Karpas-422 (cell line): ENCODE measurements at regions not wholly inside any gene's neighbourhood (a gene's known extent, or its start where the extent isn't known, plus 50 kb on each side); places are given as distances from the start of the nearest gene placed in this dataset.

ENCODE experiments used
- DNase-seq: peaks from one replicate; pipeline ENCODE4 v3.0.0-alpha.2; 2015
- H2AFZ ChIP-seq: fragments of 200-600 bp; sonication (generic); 2 replicates; pipeline ENCODE4 v1.6.1; 2014; ENCODE audit warnings: antibody characterized with exemption, low read length, mixed read lengths
- H3K27ac ChIP-seq: fragments of 200-600 bp; sonication (generic); 2 replicates; pipeline ENCODE4 v1.5.1; 2014; ENCODE audit warnings: mild to moderate bottlenecking, low read length, moderate library complexity
- H3K27me3 ChIP-seq: fragments of 200-600 bp; sonication (generic); 2 replicates; pipeline ENCODE4 v1.6.1; 2014; ENCODE audit warnings: low read length, mixed read lengths
- H3K36me3 ChIP-seq: fragments of 200-600 bp; sonication (generic); 2 replicates; pipeline ENCODE4 v1.6.1; 2014; ENCODE audit warnings: low read length, mixed read lengths; ENCODE audit not compliant: insufficient read depth
- H3K4me1 ChIP-seq: fragments of 200-600 bp; sonication (generic); 2 replicates; pipeline ENCODE4 v1.6.1; 2014; ENCODE audit warnings: mild to moderate bottlenecking, low read length, mixed read lengths
- H3K4me2 ChIP-seq: fragments of 200-600 bp; sonication (generic); 2 replicates; pipeline ENCODE4 v1.6.1; 2014; ENCODE audit warnings: low read length, low read depth, mild to moderate bottlenecking; ENCODE audit not compliant: poor library complexity, severe bottlenecking
- H3K4me3 ChIP-seq: fragments of 200-600 bp; sonication (generic); 2 replicates; pipeline ENCODE4 v1.5.1; 2014; ENCODE audit warnings: mild to moderate bottlenecking, antibody characterized with exemption, low read length, mixed read lengths
- H3K79me2 ChIP-seq: fragments of 200-600 bp; sonication (generic); 2 replicates; pipeline ENCODE4 v1.6.1; 2014; ENCODE audit warnings: mild to moderate bottlenecking, low read length, mixed read lengths
- H3K9ac ChIP-seq: fragments of 200-600 bp; sonication (generic); 2 replicates; pipeline ENCODE4 v1.6.0; 2014; ENCODE audit warnings: low read length
- H3K9me2 ChIP-seq: fragments of 200-600 bp; sonication (generic), shearing (Covaris generic); replicated peaks from 2 replicates; pipeline ENCODE4 v1.6.0; 2014; ENCODE audit warnings: mild to moderate bottlenecking, low read length, moderate library complexity; ENCODE audit not compliant: insufficient read depth
- H3K9me3 ChIP-seq: fragments of 300-700, 200-600 bp; sonication (generic); 2 replicates; pipeline ENCODE4 v1.6.1; 2014; ENCODE audit warnings: low read length, mixed read lengths
- H4K20me1 ChIP-seq: fragments of 200-600 bp; sonication (generic); 2 replicates; pipeline ENCODE4 v1.6.1; 2014; ENCODE audit warnings: mild to moderate bottlenecking, antibody characterized with exemption, low read length, low read depth; ENCODE audit not compliant: insufficient read depth

GRCh38 chr1:102365071-102365470 is 368.3 kb upstream of the OLFM3 start:
- no peak overlapping the region for H3K4me3 ChIP-seq
- H2AFZ ChIP-seq = no peak overlapping the region
- H3K9me2 ChIP-seq = no peaks in the 10 kb centered on the region
- H3K4me1 ChIP-seq = no peaks in the 10 kb centered on the region
- H3K9ac ChIP-seq = no peak overlapping the region
- H3K27ac ChIP-seq = no peak overlapping the region
- H3K4me2 ChIP-seq = no peak overlapping the region
- H3K27me3 ChIP-seq = no peaks in the 10 kb centered on the region
- H3K9me3 ChIP-seq = no peaks in the 10 kb centered on the region
- DNase-seq = no peak
- no peaks in the 10 kb centered on the region for H4K20me1 ChIP-seq
- no peaks in the 10 kb centered on the region for H3K79me2 ChIP-seq
- no peaks in the 10 kb centered on the region for H3K36me3 ChIP-seq

GRCh38 chr1:102336602-102337001 is 339.9 kb upstream of the OLFM3 start:
- no peak overlapping the region for H3K9ac ChIP-seq

GRCh38 chr1:102318104-102318806 is 321.5 kb upstream of the OLFM3 start:
- no peaks in the 10 kb centered on the region for H3K27me3 ChIP-seq
- no peak overlapping the region for H3K27ac ChIP-seq
- H3K9me2 ChIP-seq = no peaks in the 10 kb centered on the region
- no peaks in the 10 kb centered on the region for H3K79me2 ChIP-seq
- H3K4me2 ChIP-seq = no peak overlapping the region
- H3K36me3 ChIP-seq = no peaks in the 10 kb centered on the region
- H3K4me1 ChIP-seq = no peaks in the 10 kb centered on the region
- no peak overlapping the region for H3K4me3 ChIP-seq
- H3K9ac ChIP-seq = no peak overlapping the region
- DNase-seq = no peak
- H4K20me1 ChIP-seq = no peaks in the 10 kb centered on the region
- H3K9me3 ChIP-seq = 0 out of 2 replicates have a peak, but pooled peaks cover 3% of the 10 kb centered on the region
- H2AFZ ChIP-seq = no peak overlapping the region

More at GRCh38 chr1:102336602-102337001, 339.9 kb upstream of the OLFM3 start:
- Histone ChIP-seq H3K27me3 (no peaks in the 10 kb centered on the region), H2AFZ (no peak overlapping the region), H3K4me2 (no peak overlapping the region), H3K4me1 (no peaks in the 10 kb centered on the region), H3K36me3 (no peaks in the 10 kb centered on the region), H3K9me3 (peaks cover 5% of the 10 kb centered on the region), H3K4me3 (no peak overlapping the region), H4K20me1 (no peaks in the 10 kb centered on the region), H3K79me2 (no peaks in the 10 kb centered on the region), H3K27ac (no peak overlapping the region), H3K9me2 (no peaks in the 10 kb centered on the region)
- DNase-seq = no peak

GRCh38 chr1:102315096-102315495 is 318.4 kb upstream of the OLFM3 start:
- no peak overlapping the region for H3K27ac ChIP-seq
- H3K4me1 ChIP-seq = no peaks in the 10 kb centered on the region
- no peak overlapping the region for H2AFZ ChIP-seq
- no peak overlapping the region for H3K4me3 ChIP-seq
- no peak for DNase-seq
- no peak overlapping the region for H3K4me2 ChIP-seq
- H3K27me3 ChIP-seq = no peaks in the 10 kb centered on the region
- no peaks in the 10 kb centered on the region for H3K9me2 ChIP-seq
- H3K9me3 ChIP-seq = no peaks in the 10 kb centered on the region
- no peaks in the 10 kb centered on the region for H3K36me3 ChIP-seq
- no peaks in the 10 kb centered on the region for H3K79me2 ChIP-seq
- H4K20me1 ChIP-seq = no peaks in the 10 kb centered on the region
- H3K9ac ChIP-seq = no peak overlapping the region

- Histone ChIP-seq H3K9me3 (no peaks in the 10 kb centered on the region; the same call in 1 of the 2 replicates), H3K4me1 (no peaks in the 10 kb centered on the region), H3K79me2 (no peaks in the 10 kb centered on the region), H3K27ac (no peak overlapping the region), H3K27me3 (no peaks in the 10 kb centered on the region), H3K4me2 (no peak overlapping the region), H3K9me2 (no peaks in the 10 kb centered on the region), H4K20me1 (no peaks in the 10 kb centered on the region), H3K36me3 (no peaks in the 10 kb centered on the region), H2AFZ (no peak overlapping the region), H3K9ac (no peak overlapping the region), H3K4me3 (no peak overlapping the region)
- DNase-seq = no peak
Measured at GRCh38 chr1:102296116-102296515, 299.4 kb upstream of the OLFM3 start.

GRCh38 chr1:102282955-102283354 is 286.2 kb upstream of the OLFM3 start:
- H3K9ac ChIP-seq = no peak overlapping the region
- DNase-seq = no peak
- no peak overlapping the region for H2AFZ ChIP-seq
- no peaks in the 10 kb centered on the region for H3K79me2 ChIP-seq
- no peaks in the 10 kb centered on the region for H4K20me1 ChIP-seq
- no peak overlapping the region for H3K27ac ChIP-seq
- H3K27me3 ChIP-seq = no peaks in the 10 kb centered on the region
- H3K4me2 ChIP-seq = no peak overlapping the region
- H3K4me1 ChIP-seq = no peaks in the 10 kb centered on the region
- no peak overlapping the region for H3K4me3 ChIP-seq
- H3K9me2 ChIP-seq = no peaks in the 10 kb centered on the region
- H3K36me3 ChIP-seq = no peaks in the 10 kb centered on the region
- peaks cover 5% of the 10 kb centered on the region; the same call in 1 of the 2 replicates for H3K9me3 ChIP-seq

- Histone ChIP-seq H3K4me2 (no peak overlapping the region), H3K27me3 (no peaks in the 10 kb centered on the region), H3K4me3 (no peak overlapping the region), H3K9me2 (no peaks in the 10 kb centered on the region), H3K9me3 (no peaks in the 10 kb centered on the region; the same call in 1 of the 2 replicates), H3K79me2 (no peaks in the 10 kb centered on the region), H4K20me1 (no peaks in the 10 kb centered on the region), H3K27ac (no peak overlapping the region), H3K36me3 (no peaks in the 10 kb centered on the region), H3K9ac (no peak overlapping the region), H3K4me1 (no peaks in the 10 kb centered on the region), H2AFZ (no peak overlapping the region)
- no peak for DNase-seq
Measured at GRCh38 chr1:102262994-102263393, 266.3 kb upstream of the OLFM3 start.

- no peaks in the 10 kb centered on the region for H3K9me2 ChIP-seq
- no peaks in the 10 kb centered on the region for H4K20me1 ChIP-seq
- no peak for DNase-seq
- H3K27me3 ChIP-seq = no peaks in the 10 kb centered on the region
- no peaks in the 10 kb centered on the region for H3K79me2 ChIP-seq
- no peak overlapping the region for H2AFZ ChIP-seq
- H3K4me1 ChIP-seq = no peaks in the 10 kb centered on the region
- no peaks in the 10 kb centered on the region for H3K9me3 ChIP-seq
- H3K9ac ChIP-seq = no peak overlapping the region
- H3K4me2 ChIP-seq = no peak overlapping the region
- H3K36me3 ChIP-seq = no peaks in the 10 kb centered on the region
- H3K4me3 ChIP-seq = no peak overlapping the region
- H3K27ac ChIP-seq = no peak overlapping the region
Measured at GRCh38 chr1:102252731-102253505, 256.2 kb upstream of the OLFM3 start.
